ENCODE measurements at regions not wholly inside any gene's neighbourhood (a gene's known extent, or its start where the extent isn't known, plus 50 kb on each side); places are given as distances from the start of the nearest gene placed in this dataset.

DNA sequence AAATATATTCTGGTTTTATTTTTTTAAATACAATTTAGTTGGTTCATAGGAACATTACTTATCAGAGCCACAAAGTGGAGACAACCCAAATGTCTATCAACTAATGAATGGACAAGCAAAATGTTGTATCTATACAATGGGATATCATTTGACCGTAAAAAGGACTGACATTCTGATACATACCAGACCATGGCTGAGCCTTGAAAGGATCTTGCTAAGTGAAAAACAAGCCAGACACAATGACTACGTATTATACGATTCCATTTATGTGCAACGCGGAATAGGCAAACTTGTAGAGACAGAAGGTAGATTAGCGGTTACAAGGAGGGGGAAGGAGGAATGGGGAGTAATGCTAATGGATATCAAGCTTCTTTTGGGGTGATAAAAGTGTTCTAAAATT is 621.6 kb downstream of the BNC2 start:
- Histone ChIP-seq H3K9ac (no peak overlapping the region), H3K4me2 (no peak overlapping the region), H3K9me3 (no peaks in the 10 kb centered on the region), H4K20me1 (ENCODE audit: insufficient read depth) (no peaks in the 10 kb centered on the region), H3F3A (replicated peaks; ENCODE audit: insufficient read depth) (no peaks in the 10 kb centered on the region), H3K27me3 (ENCODE audit: insufficient read depth) (no peaks in the 10 kb centered on the region), H2AFZ (ENCODE audit: low read depth) (no peak overlapping the region), H3K36me3 (replicated peaks in 1 of 2; ENCODE audit: control insufficient read depth in 1 of 2, insufficient read depth in 2 of 2, low read length in 1 of 2) (no peaks in the 10 kb centered on the region), H3K9me2 (no peaks in the 10 kb centered on the region), H3K4me3 (ENCODE audit: low read depth in 2 of 2, low read length in 1 of 2) (no peak overlapping the region), H3K27ac (ENCODE audit: low read depth in 2 of 2, low read length in 1 of 2) (no peak overlapping the region), H3K79me2 (ENCODE audit: insufficient read depth) (no peaks in the 10 kb centered on the region), H3K4me1 (ENCODE audit: control insufficient read depth in 1 of 2, insufficient read depth in 2 of 2, low read depth in 1 of 2, low read length in 1 of 2) (peaks cover 5 to 13% of the 10 kb centered on the region in 2 experiments; a peak in 2 of 4 replicates)
- CTCF ChIA-PET, result interaction anchor here (1.1 to 4.5 kb wide), 4 partner anchors 9 to 19 kb away, joined by 3 to 20 read pairs (median 3); no protein-coding TSS in a partner anchor
- POLR2A ChIA-PET, result no interaction called here
- TF ChIP-seq EP300 (IDR thresholded peaks at IDR 0.05; ENCODE audit: borderline replicate concordance in 1 of 2, low read depth in 1 of 2, low read length in 1 of 2) (no peak), POLR2AphosphoS5 (IDR thresholded peaks at IDR 0.05; ENCODE audit: low read depth, low read length) (no peak), MAX (IDR thresholded peaks at IDR 0.05; ENCODE audit: low read depth) (no peak), TCF12 (IDR thresholded peaks at IDR 0.05) (no peak), FOSL2 (IDR thresholded peaks at IDR 0.05; ENCODE audit: borderline replicate concordance, low read depth) (no peak), RAD21 (IDR thresholded peaks at IDR 0.05; ENCODE audit: low read length) (no peak), SIN3A (IDR thresholded peaks at IDR 0.05; ENCODE audit: borderline replicate concordance, low read depth, low read length) (no peak)
- TF ChIP-seq, protein P1, sequence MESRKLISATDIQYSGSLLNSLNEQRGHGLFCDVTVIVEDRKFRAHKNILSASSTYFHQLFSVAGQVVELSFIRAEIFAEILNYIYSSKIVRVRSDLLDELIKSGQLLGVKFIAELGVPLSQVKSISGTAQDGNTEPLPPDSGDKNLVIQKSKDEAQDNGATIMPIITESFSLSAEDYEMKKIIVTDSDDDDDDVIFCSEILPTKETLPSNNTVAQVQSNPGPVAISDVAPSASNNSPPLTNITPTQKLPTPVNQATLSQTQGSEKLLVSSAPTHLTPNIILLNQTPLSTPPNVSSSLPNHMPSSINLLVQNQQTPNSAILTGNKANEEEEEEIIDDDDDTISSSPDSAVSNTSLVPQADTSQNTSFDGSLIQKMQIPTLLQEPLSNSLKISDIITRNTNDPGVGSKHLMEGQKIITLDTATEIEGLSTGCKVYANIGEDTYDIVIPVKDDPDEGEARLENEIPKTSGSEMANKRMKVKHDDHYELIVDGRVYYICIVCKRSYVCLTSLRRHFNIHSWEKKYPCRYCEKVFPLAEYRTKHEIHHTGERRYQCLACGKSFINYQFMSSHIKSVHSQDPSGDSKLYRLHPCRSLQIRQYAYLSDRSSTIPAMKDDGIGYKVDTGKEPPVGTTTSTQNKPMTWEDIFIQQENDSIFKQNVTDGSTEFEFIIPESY (IDR thresholded peaks at IDR 0.05; ENCODE audit: borderline replicate concordance, low read depth), result no peak
- WGBS (ENCODE audit: low lambda C conversion rate), result 96% methylated on average over 6 of the region's 6 CpGs
- DNase-seq, result no peak

GRCh38 chr9:16252616-16253015 is 617.9 kb downstream of the BNC2 start:
- H4K20me1 ChIP-seq (ENCODE audit: insufficient read depth), result no peaks in the 10 kb centered on the region
- peaks cover 2 to 5% of the 10 kb centered on the region in 2 experiments; a peak in 1 of 4 replicates for H3K4me1 ChIP-seq (ENCODE audit: control insufficient read depth in 1 of 2, insufficient read depth in 2 of 2, low read depth in 1 of 2, low read length in 1 of 2)
- no peak overlapping the region for H3K4me2 ChIP-seq
- H3K79me2 ChIP-seq (ENCODE audit: insufficient read depth), result no peaks in the 10 kb centered on the region
- POLR2A ChIA-PET, result no interaction called here
- H3K36me3 ChIP-seq (replicated peaks in 1 of 2; ENCODE audit: control insufficient read depth in 1 of 2, insufficient read depth in 2 of 2, low read length in 1 of 2), result no peaks in the 10 kb centered on the region
- no peak overlapping the region for H3K27ac ChIP-seq (ENCODE audit: low read depth in 2 of 2, low read length in 1 of 2)
- CTCF ChIA-PET, result interaction anchor here (1.3 to 7.3 kb wide), 2 partner anchors 14 to 15 kb away, joined by 4 to 46 read pairs; no protein-coding TSS in a partner anchor
- H2AFZ ChIP-seq (ENCODE audit: low read depth), result no peak overlapping the region
- 85% methylated on average over 5 of the region's 5 CpGs for WGBS (ENCODE audit: low lambda C conversion rate)
- H3K27me3 ChIP-seq (ENCODE audit: insufficient read depth), result no peaks in the 10 kb centered on the region
- no peaks in the 10 kb centered on the region for H3F3A ChIP-seq (replicated peaks; ENCODE audit: insufficient read depth)
- H3K4me3 ChIP-seq (ENCODE audit: low read depth in 2 of 2, low read length in 1 of 2), result no peak overlapping the region
- DNase-seq, result no peak
- H3K9me2 ChIP-seq, result no peaks in the 10 kb centered on the region
- H3K9me3 ChIP-seq, result no peaks in the 10 kb centered on the region
- no peak overlapping the region for H3K9ac ChIP-seq
- TF ChIP-seq CTCF (IDR thresholded peaks at IDR 0.05), result no peak
- TF ChIP-seq YY1 (IDR thresholded peaks at IDR 0.05; ENCODE audit: low read depth), result no peak
- no peak for TF ChIP-seq ELF1 (IDR thresholded peaks at IDR 0.05)
- no peak for TF ChIP-seq CHD2 (IDR thresholded peaks at IDR 0.05; ENCODE audit: low read length, partially characterized antibody)
- no peak for TF ChIP-seq SMC3 (IDR thresholded peaks at IDR 0.05; ENCODE audit: low read depth, low read length)
- TF ChIP-seq, protein P2, sequence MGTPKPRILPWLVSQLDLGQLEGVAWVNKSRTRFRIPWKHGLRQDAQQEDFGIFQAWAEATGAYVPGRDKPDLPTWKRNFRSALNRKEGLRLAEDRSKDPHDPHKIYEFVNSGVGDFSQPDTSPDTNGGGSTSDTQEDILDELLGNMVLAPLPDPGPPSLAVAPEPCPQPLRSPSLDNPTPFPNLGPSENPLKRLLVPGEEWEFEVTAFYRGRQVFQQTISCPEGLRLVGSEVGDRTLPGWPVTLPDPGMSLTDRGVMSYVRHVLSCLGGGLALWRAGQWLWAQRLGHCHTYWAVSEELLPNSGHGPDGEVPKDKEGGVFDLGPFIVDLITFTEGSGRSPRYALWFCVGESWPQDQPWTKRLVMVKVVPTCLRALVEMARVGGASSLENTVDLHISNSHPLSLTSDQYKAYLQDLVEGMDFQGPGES (IDR thresholded peaks at IDR 0.05; ENCODE audit: low read depth, low read length), result no peak
- TF ChIP-seq, protein P1 (IDR thresholded peaks at IDR 0.05; ENCODE audit: borderline replicate concordance, low read depth), result no peak
- TF ChIP-seq, protein P3, sequence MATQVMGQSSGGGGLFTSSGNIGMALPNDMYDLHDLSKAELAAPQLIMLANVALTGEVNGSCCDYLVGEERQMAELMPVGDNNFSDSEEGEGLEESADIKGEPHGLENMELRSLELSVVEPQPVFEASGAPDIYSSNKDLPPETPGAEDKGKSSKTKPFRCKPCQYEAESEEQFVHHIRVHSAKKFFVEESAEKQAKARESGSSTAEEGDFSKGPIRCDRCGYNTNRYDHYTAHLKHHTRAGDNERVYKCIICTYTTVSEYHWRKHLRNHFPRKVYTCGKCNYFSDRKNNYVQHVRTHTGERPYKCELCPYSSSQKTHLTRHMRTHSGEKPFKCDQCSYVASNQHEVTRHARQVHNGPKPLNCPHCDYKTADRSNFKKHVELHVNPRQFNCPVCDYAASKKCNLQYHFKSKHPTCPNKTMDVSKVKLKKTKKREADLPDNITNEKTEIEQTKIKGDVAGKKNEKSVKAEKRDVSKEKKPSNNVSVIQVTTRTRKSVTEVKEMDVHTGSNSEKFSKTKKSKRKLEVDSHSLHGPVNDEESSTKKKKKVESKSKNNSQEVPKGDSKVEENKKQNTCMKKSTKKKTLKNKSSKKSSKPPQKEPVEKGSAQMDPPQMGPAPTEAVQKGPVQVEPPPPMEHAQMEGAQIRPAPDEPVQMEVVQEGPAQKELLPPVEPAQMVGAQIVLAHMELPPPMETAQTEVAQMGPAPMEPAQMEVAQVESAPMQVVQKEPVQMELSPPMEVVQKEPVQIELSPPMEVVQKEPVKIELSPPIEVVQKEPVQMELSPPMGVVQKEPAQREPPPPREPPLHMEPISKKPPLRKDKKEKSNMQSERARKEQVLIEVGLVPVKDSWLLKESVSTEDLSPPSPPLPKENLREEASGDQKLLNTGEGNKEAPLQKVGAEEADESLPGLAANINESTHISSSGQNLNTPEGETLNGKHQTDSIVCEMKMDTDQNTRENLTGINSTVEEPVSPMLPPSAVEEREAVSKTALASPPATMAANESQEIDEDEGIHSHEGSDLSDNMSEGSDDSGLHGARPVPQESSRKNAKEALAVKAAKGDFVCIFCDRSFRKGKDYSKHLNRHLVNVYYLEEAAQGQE (IDR thresholded peaks at IDR 0.05; ENCODE audit: low read depth, low read length), result no peak
- no peak for TF ChIP-seq SIN3A (IDR thresholded peaks at IDR 0.05; ENCODE audit: borderline replicate concordance, low read depth, low read length)
- no peak for TF ChIP-seq FOXJ3 (CRISPR knock-in tag; IDR thresholded peaks at IDR 0.05)

All from SK-N-SH (cell line).